ENCODE measurements at regions not wholly inside any gene's neighbourhood (a gene's known extent, or its start where the extent isn't known, plus 50 kb on each side); places are given as distances from the start of the nearest gene placed in this dataset.

DNA sequence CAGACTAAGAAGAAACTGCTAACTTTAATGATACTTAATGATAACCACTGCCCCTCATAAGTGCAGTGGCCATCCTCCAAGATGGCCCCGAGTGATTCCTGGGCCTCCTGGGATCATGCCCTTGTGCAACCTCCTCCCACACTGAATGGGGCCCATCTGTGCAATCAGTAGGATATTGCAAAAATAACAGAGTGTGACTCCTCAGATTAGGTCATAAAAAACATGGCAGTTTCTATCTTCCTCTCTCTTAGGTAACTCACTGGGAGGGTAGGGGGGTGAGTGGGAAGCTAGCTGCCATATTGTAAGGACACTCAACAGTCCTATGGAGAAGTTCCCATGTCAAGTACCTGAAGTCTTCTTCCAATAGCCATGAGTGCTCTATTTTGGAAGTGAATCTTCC, 173.0 kb downstream of the SHQ1 start:
- no peak for DNase-seq (ENCODE audit: low read depth in 1 of 2, low spot score in 1 of 2)
- Histone ChIP-seq H3K27ac (no peak overlapping the region), H3K4me1 (no peaks in the 10 kb centered on the region), H3K9me3 (peaks cover 11% of the 10 kb centered on the region; the same call in 1 of the 3 replicates), H3K4me2 (no peak overlapping the region), H3K4me3 (no peak overlapping the region)
- ChIA-PET POLR2A (no interaction called here), CTCF (interaction anchor here (1.0 kb wide), 1 partner anchor 10 kb away, joined by 3 read pairs; no protein-coding TSS in a partner anchor)
- no peak for FAIRE-seq
- no peak for ATAC-seq
- 42% methylated on average over 1 of the region's 1 CpG for WGBS (ENCODE audit: missing lambda C conversion rate)
- TF ChIP-seq PHF8 (IDR thresholded peaks at IDR 0.05; ENCODE audit: borderline replicate concordance, low read depth) (no peak), RAD21 (conservative IDR thresholded peaks at IDR 0.05 in 1 of 2, IDR thresholded peaks at IDR 0.05 in 1 of 2) (no peak), RNF2 (IDR thresholded peaks at IDR 0.05; ENCODE audit: borderline replicate concordance, low read depth) (no peak), HDAC2 (IDR thresholded peaks at IDR 0.05) (no peak), ESRRA (IDR thresholded peaks at IDR 0.05; ENCODE audit: borderline replicate concordance, low read length) (no peak), HOXB5 (CRISPR knock-in tag; IDR thresholded peaks at IDR 0.05) (no peak), ELK1 (IDR thresholded peaks at IDR 0.05; ENCODE audit: low read depth, low read length) (no peak), PBX3 (IDR thresholded peaks at IDR 0.05) (no peak), JUNB (IDR thresholded peaks at IDR 0.05) (no peak), KDM1A (IDR thresholded peaks at IDR 0.05; ENCODE audit: low read depth) (no peak), CBX8 (IDR thresholded peaks at IDR 0.05) (no peak), NPAS2 (CRISPR knock-in tag; IDR thresholded peaks at IDR 0.05; ENCODE audit: borderline replicate concordance) (no peak), NR3C1 (IDR thresholded peaks at IDR 0.05) (no peak), EHF (CRISPR knock-in tag; IDR thresholded peaks at IDR 0.05) (no peak), MAFK (IDR thresholded peaks at IDR 0.05; ENCODE audit: partially characterized antibody) (no peak), SMC3 (IDR thresholded peaks at IDR 0.05) (no peak), POLR2AphosphoS2 (conservative IDR thresholded peaks at IDR 0.05; ENCODE audit: low read length) (no peak), NFE2L2 (conservative IDR thresholded peaks at IDR 0.05; ENCODE audit: low read length) (no peak)
- TF ChIP-seq, protein P1, sequence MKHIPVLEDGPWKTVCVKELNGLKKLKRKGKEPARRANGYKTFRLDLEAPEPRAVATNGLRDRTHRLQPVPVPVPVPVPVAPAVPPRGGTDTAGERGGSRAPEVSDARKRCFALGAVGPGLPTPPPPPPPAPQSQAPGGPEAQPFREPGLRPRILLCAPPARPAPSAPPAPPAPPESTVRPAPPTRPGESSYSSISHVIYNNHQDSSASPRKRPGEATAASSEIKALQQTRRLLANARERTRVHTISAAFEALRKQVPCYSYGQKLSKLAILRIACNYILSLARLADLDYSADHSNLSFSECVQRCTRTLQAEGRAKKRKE (CRISPR knock-in tag; IDR thresholded peaks at IDR 0.05; ENCODE audit: low read depth), result no peak
- TF ChIP-seq, protein P2, sequence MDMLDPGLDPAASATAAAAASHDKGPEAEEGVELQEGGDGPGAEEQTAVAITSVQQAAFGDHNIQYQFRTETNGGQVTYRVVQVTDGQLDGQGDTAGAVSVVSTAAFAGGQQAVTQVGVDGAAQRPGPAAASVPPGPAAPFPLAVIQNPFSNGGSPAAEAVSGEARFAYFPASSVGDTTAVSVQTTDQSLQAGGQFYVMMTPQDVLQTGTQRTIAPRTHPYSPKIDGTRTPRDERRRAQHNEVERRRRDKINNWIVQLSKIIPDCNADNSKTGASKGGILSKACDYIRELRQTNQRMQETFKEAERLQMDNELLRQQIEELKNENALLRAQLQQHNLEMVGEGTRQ (IDR thresholded peaks at IDR 0.05), result no peak

- Histone ChIP-seq H3K27ac (no peak overlapping the region), H3K4me2 (no peak overlapping the region), H3K9me3 (peaks cover 11% of the 10 kb centered on the region; the same call in 1 of the 3 replicates), H3K4me1 (no peaks in the 10 kb centered on the region), H3K4me3 (no peak overlapping the region)
- ATAC-seq (no peak), FAIRE-seq (no peak), DNase-seq (ENCODE audit: low read depth in 1 of 2, low spot score in 1 of 2) (no peak)
- ChIA-PET CTCF (no interaction called here), POLR2A (no interaction called here)
- 39% methylated on average over 3 of the region's 7 CpGs for WGBS (ENCODE audit: missing lambda C conversion rate)
- TF ChIP-seq, protein P3, sequence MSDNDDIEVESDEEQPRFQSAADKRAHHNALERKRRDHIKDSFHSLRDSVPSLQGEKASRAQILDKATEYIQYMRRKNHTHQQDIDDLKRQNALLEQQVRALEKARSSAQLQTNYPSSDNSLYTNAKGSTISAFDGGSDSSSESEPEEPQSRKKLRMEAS (IDR thresholded peaks at IDR 0.05), result no peak
- no peak for TF ChIP-seq KDM5A (IDR thresholded peaks at IDR 0.05)
- TF ChIP-seq HOXA7 (CRISPR knock-in tag; IDR thresholded peaks at IDR 0.05), result no peak
- TF ChIP-seq JUN (IDR thresholded peaks at IDR 0.05), result no peak
- TF ChIP-seq ZNF302 (CRISPR knock-in tag; IDR thresholded peaks at IDR 0.05), result no peak
- TF ChIP-seq GATA3 (IDR thresholded peaks at IDR 0.05; ENCODE audit: borderline replicate concordance), result no peak
- TF ChIP-seq PHF8 (IDR thresholded peaks at IDR 0.05; ENCODE audit: borderline replicate concordance, low read depth), result no peak
- TF ChIP-seq HEYL (CRISPR knock-in tag; IDR thresholded peaks at IDR 0.05), result no peak
- TF ChIP-seq ZFP36 (IDR thresholded peaks at IDR 0.05; ENCODE audit: borderline replicate concordance, partially characterized antibody), result no peak
These were observed 175.1 kb downstream of the SHQ1 start for GRCh38 chr3:72673011-72673771.
